Right renal cortex interstitium (tissue), 3 donors: ENCODE measurements at regions not wholly inside any gene's neighbourhood (a gene's known extent, or its start where the extent isn't known, plus 50 kb on each side); places are given as distances from the start of the nearest gene placed in this dataset.

Source experiments
- DNase-seq, 3 donors: peaks; one replicate each; pipeline ENCODE4 v3.0.0-alpha.2; 2013; ENCODE audit warnings: low read depth in 3 of 3, low spot score in 2 of 3

DNA sequence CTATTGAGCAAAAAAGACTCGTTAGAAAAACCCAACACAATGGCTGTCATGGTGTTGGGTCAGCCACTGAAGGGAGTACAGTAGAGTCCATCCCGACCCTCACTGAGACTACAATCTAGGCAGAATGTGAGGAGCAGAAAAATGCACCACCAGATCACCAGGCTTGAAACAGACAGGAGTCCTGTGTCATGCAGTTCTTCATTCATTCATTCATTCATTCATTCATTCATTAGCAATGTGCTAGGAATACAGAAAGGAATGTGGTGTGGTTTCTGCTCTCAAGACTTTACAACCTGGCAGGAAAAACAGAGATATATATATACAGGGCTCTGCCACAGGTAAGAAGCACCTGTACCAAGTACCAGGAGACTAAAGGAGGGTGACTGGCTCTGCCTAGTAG lies 392.3 kb downstream of the OMA1 start:
- DNase-seq, result no peak

DNA sequence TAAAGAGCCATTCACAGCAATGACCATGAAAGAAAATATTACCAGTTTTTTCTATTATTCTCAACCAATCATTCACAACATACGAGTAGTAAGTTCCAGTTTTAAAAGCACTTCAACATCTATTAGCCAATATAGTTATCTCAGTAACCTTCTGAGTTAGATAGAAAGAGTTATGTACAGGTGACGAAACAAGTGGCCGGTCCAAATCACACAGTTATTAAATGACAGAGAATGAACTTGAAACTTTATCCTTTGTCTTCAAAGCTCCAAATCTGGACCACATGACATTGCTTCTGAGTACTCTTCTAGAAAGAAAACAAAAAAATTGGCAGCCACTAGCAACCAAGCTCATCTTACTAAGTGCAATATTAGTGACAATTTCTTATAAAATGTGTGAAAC lies 393.8 kb downstream of the OMA1 start:
- DNase-seq, result no peak

DNA sequence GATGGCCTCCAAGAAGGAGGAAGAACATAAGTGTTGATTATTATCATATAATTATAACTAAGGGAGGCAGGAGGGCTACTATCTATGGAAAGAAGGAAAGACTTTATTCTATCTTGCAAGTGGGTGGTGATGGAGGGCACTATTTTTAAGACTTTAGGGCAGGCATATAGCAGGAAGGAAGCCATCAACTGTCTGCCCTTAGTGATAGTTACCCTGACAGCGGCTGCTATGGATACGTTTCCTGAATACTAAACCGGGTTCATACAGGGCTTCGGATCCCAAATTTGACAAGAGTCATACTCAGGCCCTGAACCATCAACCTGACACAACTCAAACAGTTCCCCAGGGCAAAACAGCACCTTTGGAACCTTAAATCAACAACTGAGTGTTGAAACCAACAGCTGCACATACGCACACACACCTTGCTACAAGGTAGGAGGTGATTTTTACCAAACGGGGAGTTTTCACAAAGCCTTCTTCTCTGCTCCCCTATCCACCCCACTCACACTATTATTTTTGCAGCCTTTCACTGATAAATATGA lies 397.2 kb downstream of the OMA1 start:
- no peak for DNase-seq

DNA sequence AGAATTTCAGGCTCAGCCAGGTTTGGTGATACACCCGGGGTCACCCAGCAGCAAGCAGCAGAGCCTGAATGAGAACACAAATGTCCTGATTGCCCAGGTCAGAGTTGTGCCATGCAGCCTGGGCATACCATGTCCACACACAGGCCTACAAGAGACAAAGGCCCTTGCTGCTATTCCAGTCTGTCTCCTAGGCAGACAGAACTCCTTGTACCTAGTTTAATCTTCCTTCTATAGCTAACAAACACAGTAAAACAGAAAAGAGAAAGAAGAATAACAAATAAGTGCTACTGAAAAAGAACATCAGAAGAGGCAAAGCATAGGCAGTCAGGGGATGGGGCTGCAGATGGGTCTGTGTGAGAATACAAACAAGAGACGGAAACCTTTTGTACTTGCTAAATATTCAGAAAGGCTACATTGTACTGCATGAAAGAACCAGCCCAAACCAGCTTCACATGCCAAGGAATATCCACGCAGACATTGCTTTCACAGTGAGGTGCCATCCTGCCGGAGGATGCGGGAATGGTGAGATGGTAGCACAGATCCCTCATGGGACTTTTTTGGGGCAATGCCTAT lies 401.7 kb downstream of the OMA1 start:
- DNase-seq, result no peak

- no peak for DNase-seq
Observed at GRCh38 chr1:58143972-58144697, 402.4 kb downstream of the OMA1 start.

DNA sequence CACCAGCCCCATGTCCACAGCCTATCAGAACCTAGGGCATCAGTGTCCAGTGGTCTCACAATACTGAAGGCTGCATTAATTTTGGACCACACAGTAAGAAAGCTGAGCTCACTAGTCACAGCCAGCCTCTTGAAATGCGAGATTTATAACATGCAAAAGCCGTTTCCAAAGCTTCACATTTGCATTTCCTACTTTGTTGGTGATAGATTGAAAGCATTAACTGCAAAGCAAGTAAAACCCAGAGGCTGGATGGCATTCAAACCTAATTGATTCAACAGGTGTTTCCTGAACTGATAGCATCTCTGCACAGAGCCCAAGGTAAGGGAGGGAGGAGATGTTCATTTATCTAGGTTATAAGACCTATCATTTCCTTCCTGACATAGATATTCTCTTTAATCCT lies 410.1 kb downstream of the OMA1 start:
- peak in 1 of 3 donors; percentile 1 for DNase-seq

DNA sequence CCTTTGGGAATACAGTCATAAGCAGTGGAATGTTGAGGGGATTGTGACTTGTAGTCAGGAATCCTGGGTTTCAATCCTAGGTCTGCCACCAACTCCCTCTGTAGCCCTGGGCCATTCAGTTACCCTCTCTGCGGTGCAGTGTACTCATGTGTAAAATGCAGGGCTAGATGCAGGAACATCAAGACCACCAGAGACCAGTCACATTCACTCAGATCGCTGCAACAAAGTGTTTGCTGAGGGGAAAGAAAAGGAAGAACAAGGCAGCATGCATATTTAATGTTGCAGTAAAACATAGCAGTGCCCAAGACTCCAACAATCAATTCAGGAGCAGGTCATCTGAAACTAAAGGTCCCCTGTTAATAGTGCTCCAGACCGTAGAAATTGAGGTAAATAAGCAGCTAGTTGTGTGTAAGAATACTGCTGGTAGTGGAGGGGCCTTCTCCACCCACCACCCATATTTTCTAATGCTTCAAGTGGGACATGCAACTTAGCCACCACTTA lies 410.7 kb downstream of the OMA1 start:
- DNase-seq, result no peak

- DNase-seq, result no peak
Observed at GRCh38 chr1:58133562-58133961, 413.0 kb downstream of the OMA1 start.

- no peak for DNase-seq
Observed at GRCh38 chr1:58123051-58123450, 423.5 kb downstream of the OMA1 start.

GRCh38 chr1:58119971-58120370 lies 426.6 kb downstream of the OMA1 start:
- DNase-seq, result no peak

- DNase-seq, result no peak
Observed at GRCh38 chr1:58116284-58116683, 430.2 kb downstream of the OMA1 start.

DNA sequence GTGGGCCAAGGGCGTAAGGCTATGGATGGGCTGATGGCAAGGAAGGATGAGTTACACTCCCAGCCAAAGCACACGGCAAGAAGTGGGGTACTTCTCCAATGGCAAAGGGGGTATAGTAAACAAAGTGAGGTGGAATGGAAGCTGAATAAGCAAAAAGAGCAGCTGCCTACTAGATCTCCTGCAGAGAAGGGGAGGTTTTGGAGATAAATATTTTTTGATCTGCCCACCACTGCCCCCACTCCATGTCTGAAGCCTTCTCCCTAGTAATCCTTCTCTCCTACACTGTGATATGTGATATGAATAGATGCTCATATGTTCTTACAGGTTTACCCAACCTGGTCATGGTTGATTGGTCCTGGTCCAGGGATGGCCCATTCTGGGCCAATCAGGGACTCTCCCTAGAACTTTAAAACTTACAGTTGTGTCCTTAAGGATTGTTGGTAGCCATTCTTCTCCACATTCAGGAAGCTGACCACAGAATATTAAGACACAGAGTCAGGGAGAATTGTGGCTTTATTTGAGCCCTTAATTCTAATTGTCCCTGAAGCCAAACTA lies 436.8 kb downstream of the OMA1 start:
- DNase-seq, result no peak

DNA sequence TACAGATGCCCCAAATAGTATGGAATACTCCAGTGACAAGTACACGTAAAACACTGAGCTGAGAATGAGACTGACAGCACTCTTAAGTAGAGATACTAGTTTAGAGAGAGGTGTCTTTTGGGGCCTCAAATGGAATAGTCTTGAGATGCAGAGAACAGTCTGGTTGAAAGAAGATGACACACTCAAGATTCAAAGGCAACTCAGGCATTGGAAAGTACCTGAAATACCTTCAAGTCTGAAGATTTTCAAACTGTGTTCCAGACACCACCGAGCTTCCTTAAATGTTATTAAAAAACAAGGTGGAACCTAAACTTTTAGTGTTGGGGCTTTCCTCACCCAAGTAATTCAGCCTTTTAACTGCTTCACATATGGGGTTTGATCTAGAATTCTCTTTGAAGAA lies 437.7 kb downstream of the OMA1 start:
- no peak for DNase-seq

DNA sequence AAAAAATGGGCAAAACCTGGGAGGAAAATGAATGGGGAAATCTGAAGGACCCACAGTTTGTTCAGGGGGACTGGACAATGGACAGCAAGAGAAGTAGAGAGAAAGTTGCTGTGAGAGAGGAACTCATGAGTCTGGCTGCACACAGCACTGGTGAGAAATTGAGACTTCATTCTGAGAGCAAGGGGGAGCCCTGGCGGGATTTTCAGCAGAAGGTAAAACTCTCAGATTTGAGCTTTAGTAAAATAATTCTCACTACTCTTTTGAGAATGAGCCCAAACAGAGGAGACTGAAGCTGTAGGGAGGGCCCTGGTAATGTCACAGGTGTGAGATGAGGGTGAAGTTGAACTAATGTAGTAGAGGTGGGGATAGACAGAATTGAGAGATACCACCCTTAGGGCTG lies 438.6 kb downstream of the OMA1 start:
- DNase-seq, result no peak

GRCh38 chr1:58104960-58105359 lies 441.6 kb downstream of the OMA1 start:
- no peak for DNase-seq

- DNase-seq, result no peak
Observed at GRCh38 chr1:58096714-58097113, 449.8 kb downstream of the OMA1 start.

- no peak for DNase-seq
Observed at GRCh38 chr1:58095183-58095582, 451.3 kb downstream of the OMA1 start.

GRCh38 chr1:58094221-58094620 lies 452.3 kb downstream of the OMA1 start:
- no peak for DNase-seq

DNA sequence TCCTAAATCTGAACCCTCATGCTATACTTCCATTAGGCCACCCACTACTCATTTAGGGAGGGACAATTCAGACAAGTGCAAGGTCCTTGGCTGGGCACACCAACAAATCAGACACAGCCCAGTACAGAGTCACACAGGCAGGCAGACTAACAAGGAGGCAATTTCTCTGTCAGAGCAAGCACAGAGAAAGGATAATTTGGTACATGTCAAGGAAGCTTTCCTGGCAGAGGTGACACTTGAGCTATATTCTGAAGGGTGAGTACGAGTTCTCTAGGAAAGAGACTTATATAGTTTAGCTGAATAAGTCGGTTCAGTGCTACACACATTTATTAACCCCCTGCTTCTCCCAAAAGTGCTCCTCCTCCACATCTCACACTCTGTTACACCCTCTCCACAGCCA lies 455.9 kb downstream of the OMA1 start:
- DNase-seq, result no peak

DNA sequence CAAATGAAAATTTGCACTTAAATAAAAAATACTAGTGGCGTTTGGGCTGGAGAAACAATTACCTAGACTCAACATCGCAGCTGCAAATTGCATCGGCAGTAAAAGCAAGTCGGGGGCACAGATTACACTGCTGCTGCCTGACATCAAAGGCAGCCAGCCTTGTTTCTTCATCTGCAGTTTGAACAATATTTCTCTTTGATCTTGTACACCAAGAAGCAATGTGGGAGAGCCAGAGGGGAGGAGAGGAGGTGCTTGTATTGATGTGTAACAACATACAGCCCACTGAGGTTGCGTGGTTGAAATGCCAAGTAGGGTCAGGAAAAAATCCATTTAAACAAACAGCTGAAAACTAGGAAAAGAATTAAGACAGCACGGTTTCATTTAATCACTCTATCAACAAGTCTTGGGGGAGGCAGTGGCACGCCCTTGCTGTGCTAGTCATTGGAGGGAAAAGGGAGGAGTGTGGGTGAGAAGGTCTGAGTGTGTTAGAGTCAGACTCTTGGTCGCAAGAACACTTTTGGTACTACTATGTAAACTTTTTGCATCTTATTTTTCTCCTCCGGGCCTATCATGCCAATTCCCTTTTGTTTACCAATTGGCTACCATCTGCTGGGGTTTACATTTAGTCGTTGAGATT lies 456.5 kb downstream of the OMA1 start:
- DNase-seq, result peak; percentile 14 to 31 (median 15)

DNA sequence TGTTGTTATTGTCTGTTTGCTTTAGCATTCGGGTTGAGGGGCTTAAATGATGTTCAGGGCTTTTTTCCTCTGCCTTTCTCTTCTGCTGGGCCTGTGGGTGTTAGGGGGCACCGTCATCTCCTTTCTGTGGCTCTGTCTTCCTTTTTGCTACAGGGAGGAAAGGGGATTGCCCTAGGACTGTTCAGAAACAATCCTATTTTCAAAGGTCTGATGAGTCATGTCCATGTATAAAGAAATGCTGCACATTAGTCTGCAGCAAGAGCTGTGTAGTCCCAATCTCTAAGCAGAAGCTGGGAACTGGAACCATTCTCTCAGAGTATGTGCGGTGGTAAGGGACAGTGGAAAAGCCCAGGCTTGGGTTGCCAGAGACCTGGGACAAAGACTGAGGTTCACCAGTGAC lies 462.3 kb downstream of the OMA1 start:
- DNase-seq, result no peak

GRCh38 chr1:58082596-58082995 lies 463.9 kb downstream of the OMA1 start:
- DNase-seq, result no peak
